ENCODE measurements at regions not wholly inside any gene's neighbourhood (a gene's known extent, or its start where the extent isn't known, plus 50 kb on each side); places are given as distances from the start of the nearest gene placed in this dataset.

- no peak for TF ChIP-seq CTCF (IDR thresholded peaks at IDR 0.05)
- no peak for TF ChIP-seq EZH2 (IDR thresholded peaks at IDR 0.05; ENCODE audit: borderline replicate concordance, insufficient read depth, low read depth, low read length, poor library complexity, severe bottlenecking)
Observed at GRCh38 chr1:116847190-116847589, 62.5 kb upstream of the PTGFRN start.
